ENCODE measurements at regions not wholly inside any gene's neighbourhood (a gene's known extent, or its start where the extent isn't known, plus 50 kb on each side); places are given as distances from the start of the nearest gene placed in this dataset.

DNA sequence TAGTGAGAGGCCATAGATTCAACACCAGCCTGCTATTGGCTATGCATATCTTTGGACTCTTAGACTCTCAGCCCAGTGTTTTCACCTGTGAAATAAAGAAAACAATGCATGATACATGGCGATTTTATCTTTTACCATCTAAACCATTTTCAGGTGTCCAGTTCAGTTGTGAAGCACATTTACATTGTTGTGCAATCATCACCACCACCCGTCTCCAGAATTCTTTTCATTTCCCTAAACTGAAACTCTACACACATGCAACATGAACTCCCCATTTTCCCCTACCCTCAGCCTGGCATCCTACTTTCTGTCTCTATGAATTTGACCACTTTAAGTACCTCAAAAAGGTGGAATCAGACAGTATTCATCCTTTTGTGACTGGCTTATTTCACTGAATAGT, 420.6 kb downstream of the MED10 start:
- no peak for TF ChIP-seq EZH2 (IDR thresholded peaks at IDR 0.05; ENCODE audit: borderline replicate concordance, low read depth, low read length, severe bottlenecking)
- TF ChIP-seq, protein P1, sequence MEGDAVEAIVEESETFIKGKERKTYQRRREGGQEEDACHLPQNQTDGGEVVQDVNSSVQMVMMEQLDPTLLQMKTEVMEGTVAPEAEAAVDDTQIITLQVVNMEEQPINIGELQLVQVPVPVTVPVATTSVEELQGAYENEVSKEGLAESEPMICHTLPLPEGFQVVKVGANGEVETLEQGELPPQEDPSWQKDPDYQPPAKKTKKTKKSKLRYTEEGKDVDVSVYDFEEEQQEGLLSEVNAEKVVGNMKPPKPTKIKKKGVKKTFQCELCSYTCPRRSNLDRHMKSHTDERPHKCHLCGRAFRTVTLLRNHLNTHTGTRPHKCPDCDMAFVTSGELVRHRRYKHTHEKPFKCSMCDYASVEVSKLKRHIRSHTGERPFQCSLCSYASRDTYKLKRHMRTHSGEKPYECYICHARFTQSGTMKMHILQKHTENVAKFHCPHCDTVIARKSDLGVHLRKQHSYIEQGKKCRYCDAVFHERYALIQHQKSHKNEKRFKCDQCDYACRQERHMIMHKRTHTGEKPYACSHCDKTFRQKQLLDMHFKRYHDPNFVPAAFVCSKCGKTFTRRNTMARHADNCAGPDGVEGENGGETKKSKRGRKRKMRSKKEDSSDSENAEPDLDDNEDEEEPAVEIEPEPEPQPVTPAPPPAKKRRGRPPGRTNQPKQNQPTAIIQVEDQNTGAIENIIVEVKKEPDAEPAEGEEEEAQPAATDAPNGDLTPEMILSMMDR (IDR thresholded peaks at IDR 0.05; ENCODE audit: borderline replicate concordance, extremely low read depth, low read length, poor library complexity, severe bottlenecking): no peak
